ENCODE measurements at regions not wholly inside any gene's neighbourhood (a gene's known extent, or its start where the extent isn't known, plus 50 kb on each side); places are given as distances from the start of the nearest gene placed in this dataset.

DNA sequence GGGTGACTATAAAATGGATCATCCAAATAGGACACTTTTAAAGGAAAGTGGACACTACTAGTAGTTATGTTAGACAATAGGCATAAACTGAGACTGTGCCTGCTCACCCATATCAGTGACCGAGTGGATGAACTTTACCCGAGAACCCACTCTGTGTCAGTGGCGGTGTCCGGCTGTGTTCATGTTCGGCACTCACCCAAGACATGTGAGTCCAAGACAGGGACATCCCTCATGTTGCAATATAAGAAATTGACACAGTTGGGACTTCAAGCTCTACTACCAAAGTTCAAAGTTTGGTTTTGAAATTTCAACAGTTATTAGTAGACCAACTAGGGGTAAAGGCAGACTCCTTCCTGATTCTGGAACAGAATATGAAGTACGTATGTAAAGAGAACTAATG lies 326.3 kb upstream of the TNP1 start:
- Histone ChIP-seq H3K9me2 (ENCODE audit: insufficient read depth) (0 out of 2 replicates have a peak, but pooled peaks cover 4% of the 10 kb centered on the region), H3K27ac (ENCODE audit: low read depth) (no peak overlapping the region), H3K4me3 (no peak overlapping the region), H3K4me1 (ENCODE audit: insufficient read depth) (no peaks in the 10 kb centered on the region), H3K4me2 (no peak overlapping the region), H3F3A (replicated peaks; ENCODE audit: low read depth) (no peaks in the 10 kb centered on the region), H4K20me1 (replicated peaks; ENCODE audit: insufficient read depth) (no peaks in the 10 kb centered on the region), H3K79me2 (replicated peaks; ENCODE audit: insufficient read depth) (no peaks in the 10 kb centered on the region), H3K36me3 (ENCODE audit: insufficient read depth) (no peaks in the 10 kb centered on the region), H2AFZ (no peak overlapping the region), H3K27me3 (ENCODE audit: insufficient read depth) (no peaks in the 10 kb centered on the region)
- H3K27me3 Mint-ChIP-seq (ENCODE audit: insufficient read depth, low read depth, poor library complexity) = no peaks in the 10 kb centered on the region
- no peaks in the 10 kb centered on the region for H3K36me3 Mint-ChIP-seq (ENCODE audit: low read depth)
- no peaks in the 10 kb centered on the region for H3K9me3 Mint-ChIP-seq
- TF ChIP-seq EZH2phosphoT487 (IDR thresholded peaks at IDR 0.05; ENCODE audit: unreplicated experiment) (no peak), POLR2AphosphoS5 (IDR thresholded peaks at IDR 0.05; ENCODE audit: low read depth) (no peak), CTCF (conservative IDR thresholded peaks at IDR 0.05; ENCODE audit: low read depth in 2 of 2) (no peak), ZNF462 (CRISPR knock-in tag; IDR thresholded peaks at IDR 0.05) (no peak), JUNB (IDR thresholded peaks at IDR 0.05; ENCODE audit: unreplicated experiment) (no peak)
- DNase-seq (ENCODE audit: low spot score) (no peak), ATAC-seq (no peak)
- H3K4me1 Mint-ChIP-seq = no peaks in the 10 kb centered on the region
- no peak overlapping the region for H3K4me3 Mint-ChIP-seq
- no peak overlapping the region for H3K27ac Mint-ChIP-seq
